ENCODE measurements at regions not wholly inside any gene's neighbourhood (a gene's known extent, or its start where the extent isn't known, plus 50 kb on each side); places are given as distances from the start of the nearest gene placed in this dataset.
"Not testable (repeated sequence)": the region's sequence is repeated elsewhere in the genome, so short reads cannot be mapped to it uniquely, and the experiment has no call there.

GRCh38 chr7:118801366-118801765, 576.9 kb downstream of the ANKRD7 start:
- DNase-seq (ENCODE audit: low spot score), result no peak

GRCh38 chr7:118802726-118803125, 578.2 kb downstream of the ANKRD7 start:
- DNase-seq (ENCODE audit: low spot score), result no peak

GRCh38 chr7:118826246-118826645, 601.7 kb downstream of the ANKRD7 start:
- no peak for DNase-seq (ENCODE audit: low spot score)

- DNase-seq (ENCODE audit: low spot score), result no peak
Measured at GRCh38 chr7:118836933-118837332, 612.4 kb downstream of the ANKRD7 start.

- DNase-seq (ENCODE audit: low spot score), result no peak
Measured at GRCh38 chr7:118839515-118839914, 615.0 kb downstream of the ANKRD7 start.

GRCh38 chr7:118843456-118843855, 619.0 kb downstream of the ANKRD7 start:
- no peak for DNase-seq (ENCODE audit: low spot score)

- DNase-seq (ENCODE audit: low spot score), result no peak
Measured at GRCh38 chr7:118844748-118845147, 620.2 kb downstream of the ANKRD7 start.

GRCh38 chr7:118845791-118846190, 621.3 kb downstream of the ANKRD7 start:
- no peak for DNase-seq (ENCODE audit: low spot score)

- no peak for DNase-seq (ENCODE audit: low spot score)
Measured at GRCh38 chr7:118846977-118847376, 622.5 kb downstream of the ANKRD7 start.

- no peak for DNase-seq (ENCODE audit: low spot score)
Measured at GRCh38 chr7:118855290-118855689, 630.8 kb downstream of the ANKRD7 start.

GRCh38 chr7:118858651-118859149, 634.2 kb downstream of the ANKRD7 start:
- no peak for DNase-seq (ENCODE audit: low spot score)

GRCh38 chr7:118861581-118861980, 637.1 kb downstream of the ANKRD7 start:
- DNase-seq (ENCODE audit: low spot score), result no peak

- DNase-seq (ENCODE audit: low spot score), result no peak
Measured at GRCh38 chr7:118862740-118863139, 638.2 kb downstream of the ANKRD7 start.

- no peak for DNase-seq (ENCODE audit: low spot score)
Measured at GRCh38 chr7:118863966-118864365, 639.5 kb downstream of the ANKRD7 start.

GRCh38 chr7:118867860-118868259, 643.4 kb downstream of the ANKRD7 start:
- no peak for DNase-seq (ENCODE audit: low spot score)

- not testable (repeated sequence) for DNase-seq (ENCODE audit: low spot score)
Measured at GRCh38 chr7:118869141-118869540, 644.6 kb downstream of the ANKRD7 start.

GRCh38 chr7:118870187-118870586, 645.7 kb downstream of the ANKRD7 start:
- no peak for DNase-seq (ENCODE audit: low spot score)

GRCh38 chr7:118872568-118872967, 648.1 kb downstream of the ANKRD7 start:
- DNase-seq (ENCODE audit: low spot score), result no peak

GRCh38 chr7:118877187-118877586, 652.7 kb downstream of the ANKRD7 start:
- DNase-seq (ENCODE audit: low spot score), result no peak

GRCh38 chr7:118878336-118878735, 653.8 kb downstream of the ANKRD7 start:
- DNase-seq (ENCODE audit: low spot score), result no peak

- no peak for DNase-seq (ENCODE audit: low spot score)
Measured at GRCh38 chr7:118898284-118898683, 673.8 kb downstream of the ANKRD7 start.

- DNase-seq (ENCODE audit: low spot score), result no peak
Measured at GRCh38 chr7:118902600-118902999, 678.1 kb downstream of the ANKRD7 start.

- no peak for DNase-seq (ENCODE audit: low spot score)
Measured at GRCh38 chr7:118907911-118908527, 683.5 kb downstream of the ANKRD7 start.

- DNase-seq (ENCODE audit: low spot score), result not testable (repeated sequence)
Measured at GRCh38 chr7:118916120-118916519, 691.6 kb downstream of the ANKRD7 start.

Measured in ureter (tissue), 1 donor.